ENCODE measurements at regions not wholly inside any gene's neighbourhood (a gene's known extent, or its start where the extent isn't known, plus 50 kb on each side); places are given as distances from the start of the nearest gene placed in this dataset.

GRCh38 chr6:3960754-3961361 is 111.7 kb downstream of the FAM50B start:
- in situ Hi-C loops (cut with HindIII; ENCODE audit: low pct_unique_long_range_greater_than_20kb, low sequenced_read_pairs) (no loop called here), intact Hi-C loops (cut with micrococcal nuclease; ENCODE audit: unreplicated experiment) (no loop called here)
- Histone ChIP-seq H3K27ac (ENCODE audit: low read length) (no peak overlapping the region), H3K36me3 (ENCODE audit: control insufficient read depth, insufficient read depth, low read length) (no peaks in the 10 kb centered on the region), H3K4me1 (ENCODE audit: control insufficient read depth, insufficient read depth, low read length) (no peaks in the 10 kb centered on the region), H3K9me3 (ENCODE audit: control insufficient read depth, insufficient read depth, low read depth, low read length) (no peaks in the 10 kb centered on the region), H3K27me3 (ENCODE audit: control insufficient read depth, insufficient read depth, low read length) (no peaks in the 10 kb centered on the region), H3K4me3 (ENCODE audit: low read depth in 2 of 2, low read length in 2 of 2) (no peak overlapping the region)
- CTCF ChIA-PET = no interaction called here
- BruUV-seq (replicated peaks) = no TSS peak
- ATAC-seq = no peak
- POLR2A ChIA-PET = no interaction called here
- no peak for TF ChIP-seq TCF7L2 (IDR thresholded peaks at IDR 0.05; ENCODE audit: low read depth, low read length)
- no peak for TF ChIP-seq REST (IDR thresholded peaks at IDR 0.05; ENCODE audit: insufficient read depth in 1 of 2, low read depth in 2 of 2, low read length in 1 of 2)
- no peak for TF ChIP-seq CTCF (IDR thresholded peaks at IDR 0.05)
- TF ChIP-seq POLR2AphosphoS5 (IDR thresholded peaks at IDR 0.05; ENCODE audit: low read depth, low read length) = no peak
- no peak for TF ChIP-seq SIN3A (IDR thresholded peaks at IDR 0.05; ENCODE audit: borderline replicate concordance, insufficient read depth, low read depth, low read length)
- no peak for DNase-seq (ENCODE audit: low read depth, low spot score)

GRCh38 chr6:3961581-3962215 is 112.5 kb downstream of the FAM50B start:
- no TSS peak for BruUV-seq (replicated peaks)
- POLR2A ChIA-PET = no interaction called here

More at GRCh38 chr6:3961581-3962215, 112.5 kb downstream of the FAM50B start:
- Histone ChIP-seq H3K4me3 (ENCODE audit: low read depth in 2 of 2, low read length in 2 of 2) (no peak overlapping the region), H3K9me3 (ENCODE audit: control insufficient read depth, insufficient read depth, low read depth, low read length) (no peaks in the 10 kb centered on the region), H3K27me3 (ENCODE audit: control insufficient read depth, insufficient read depth, low read length) (no peaks in the 10 kb centered on the region), H3K4me1 (ENCODE audit: control insufficient read depth, insufficient read depth, low read length) (no peaks in the 10 kb centered on the region), H3K27ac (ENCODE audit: low read length) (no peak overlapping the region), H3K36me3 (ENCODE audit: control insufficient read depth, insufficient read depth, low read length) (no peaks in the 10 kb centered on the region)
- intact Hi-C loops (cut with micrococcal nuclease; ENCODE audit: unreplicated experiment) (no loop called here), in situ Hi-C loops (cut with HindIII; ENCODE audit: low pct_unique_long_range_greater_than_20kb, low sequenced_read_pairs) (no loop called here)
- TF ChIP-seq CTCF (IDR thresholded peaks at IDR 0.05) (no peak), POLR2AphosphoS5 (IDR thresholded peaks at IDR 0.05; ENCODE audit: low read depth, low read length) (no peak), SIN3A (IDR thresholded peaks at IDR 0.05; ENCODE audit: borderline replicate concordance, insufficient read depth, low read depth, low read length) (no peak), TCF7L2 (IDR thresholded peaks at IDR 0.05; ENCODE audit: low read depth, low read length) (no peak), REST (IDR thresholded peaks at IDR 0.05; ENCODE audit: insufficient read depth in 1 of 2, low read depth in 2 of 2, low read length in 1 of 2) (no peak)
- CTCF ChIA-PET = no interaction called here
- DNase-seq (ENCODE audit: low read depth, low spot score) (no peak), ATAC-seq (no peak)

All from Panc1 (cell line).